Liver (tissue), 3 donors: ENCODE measurements at regions not wholly inside any gene's neighbourhood (a gene's known extent, or its start where the extent isn't known, plus 50 kb on each side); places are given as distances from the start of the nearest gene placed in this dataset.

Experiments
- EGR1 ChIP-seq, 2 donors: IDR thresholded peaks; 2 replicates each; pipeline ENCODE4 v1.6.1; 2016 to 2018; ENCODE audit warnings: antibody characterized with exemption in 2 of 2, low read depth in 2 of 2
- GABPA ChIP-seq, 2 donors: IDR thresholded peaks in 1 of 2; conservative IDR thresholded peaks in 1 of 2; 2 replicates each; pipeline ENCODE4 v1.6.1; 2016; ENCODE audit warnings: antibody characterized with exemption in 2 of 2, mild to moderate bottlenecking in 1 of 2, moderate library complexity in 1 of 2
- HNF4G ChIP-seq: IDR thresholded peaks from 2 replicates; pipeline ENCODE4 v1.6.1; 2016; ENCODE audit warnings: antibody characterized with exemption
- JUND ChIP-seq, 2 donors: IDR thresholded peaks; 2 replicates each; pipeline ENCODE4 v1.6.1; 2016; ENCODE audit warnings: antibody characterized with exemption in 2 of 2
- RXRA ChIP-seq, 2 donors: IDR thresholded peaks; 2 replicates each; pipeline ENCODE4 v1.6.1; 2017 to 2018; ENCODE audit warnings: antibody characterized with exemption in 2 of 2, mild to moderate bottlenecking in 1 of 2
- SP1 ChIP-seq: IDR thresholded peaks from 2 replicates; pipeline ENCODE4 v1.6.1; 2018; ENCODE audit warnings: antibody characterized with exemption, mild to moderate bottlenecking
- YY1 ChIP-seq: IDR thresholded peaks from 2 replicates; pipeline ENCODE4 v1.6.1; 2016; ENCODE audit warnings: antibody characterized with exemption, mild to moderate bottlenecking
- TF ChIP-seq, protein P1 (sequence below): fragments of 150-350 bp; IDR thresholded peaks from 2 replicates; pipeline ENCODE4 v1.5.1; 2017; ENCODE audit warnings: improper control_type of control experiment, low read depth, low read length; ENCODE audit not compliant: missing input control
- TF ChIP-seq, protein P2 (sequence below): IDR thresholded peaks from 2 replicates; pipeline ENCODE4 v1.6.1; 2016; ENCODE audit warnings: antibody characterized with exemption
- donor health status: healthy.
- donor health status: healthy.

GRCh38 chr2:164126960-164127660 is 391.3 kb upstream of the FIGN start:
- TF ChIP-seq GABPA (IDR thresholded peaks at IDR 0.05 in 1 of 2, conservative IDR thresholded peaks at IDR 0.05 in 1 of 2) (no peak), JUND (IDR thresholded peaks at IDR 0.05) (no peak), HNF4G (no peak), YY1 (no peak), SP1 (no peak), EGR1 (IDR thresholded peaks at IDR 0.05; ENCODE audit: low read depth in 2 of 2) (no peak), RXRA (IDR thresholded peaks at IDR 0.05) (no peak)
- TF ChIP-seq, protein P1, sequence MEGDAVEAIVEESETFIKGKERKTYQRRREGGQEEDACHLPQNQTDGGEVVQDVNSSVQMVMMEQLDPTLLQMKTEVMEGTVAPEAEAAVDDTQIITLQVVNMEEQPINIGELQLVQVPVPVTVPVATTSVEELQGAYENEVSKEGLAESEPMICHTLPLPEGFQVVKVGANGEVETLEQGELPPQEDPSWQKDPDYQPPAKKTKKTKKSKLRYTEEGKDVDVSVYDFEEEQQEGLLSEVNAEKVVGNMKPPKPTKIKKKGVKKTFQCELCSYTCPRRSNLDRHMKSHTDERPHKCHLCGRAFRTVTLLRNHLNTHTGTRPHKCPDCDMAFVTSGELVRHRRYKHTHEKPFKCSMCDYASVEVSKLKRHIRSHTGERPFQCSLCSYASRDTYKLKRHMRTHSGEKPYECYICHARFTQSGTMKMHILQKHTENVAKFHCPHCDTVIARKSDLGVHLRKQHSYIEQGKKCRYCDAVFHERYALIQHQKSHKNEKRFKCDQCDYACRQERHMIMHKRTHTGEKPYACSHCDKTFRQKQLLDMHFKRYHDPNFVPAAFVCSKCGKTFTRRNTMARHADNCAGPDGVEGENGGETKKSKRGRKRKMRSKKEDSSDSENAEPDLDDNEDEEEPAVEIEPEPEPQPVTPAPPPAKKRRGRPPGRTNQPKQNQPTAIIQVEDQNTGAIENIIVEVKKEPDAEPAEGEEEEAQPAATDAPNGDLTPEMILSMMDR = no peak
- TF ChIP-seq, protein P2, sequence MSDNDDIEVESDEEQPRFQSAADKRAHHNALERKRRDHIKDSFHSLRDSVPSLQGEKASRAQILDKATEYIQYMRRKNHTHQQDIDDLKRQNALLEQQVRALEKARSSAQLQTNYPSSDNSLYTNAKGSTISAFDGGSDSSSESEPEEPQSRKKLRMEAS = no peak
